ENCODE measurements at regions not wholly inside any gene's neighbourhood (a gene's known extent, or its start where the extent isn't known, plus 50 kb on each side); places are given as distances from the start of the nearest gene placed in this dataset.

DNA sequence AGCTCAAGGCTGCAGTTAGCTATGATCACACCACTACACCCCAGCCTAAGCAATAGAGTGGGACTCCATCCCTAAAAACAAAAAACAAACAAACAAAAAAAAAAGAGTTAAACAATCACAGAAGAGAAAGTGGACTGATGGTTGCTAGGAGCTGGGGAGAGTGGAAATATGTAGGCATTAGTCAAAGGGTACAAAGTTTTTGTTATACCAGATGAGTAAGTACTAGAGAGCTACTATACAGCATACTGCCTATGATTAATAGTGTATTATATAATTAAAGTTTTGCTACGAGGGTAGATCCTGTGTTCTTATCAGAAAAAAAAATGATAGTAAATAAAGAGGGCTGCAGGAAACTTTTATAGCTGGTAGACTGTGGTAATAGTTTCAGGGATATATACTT is 538.6 kb downstream of the ELAVL2 start:
- DNase-seq (ENCODE audit: low read depth), result no peak
- no peaks in the 10 kb centered on the region for H3K36me3 ChIP-seq (ENCODE audit: control insufficient read depth, insufficient read depth, low read length)
- no peak overlapping the region for H3K4me3 ChIP-seq (ENCODE audit: low read depth, low read length)
- no peak for FAIRE-seq
- TF ChIP-seq CTCF (IDR thresholded peaks at IDR 0.05; ENCODE audit: insufficient read depth, low read length, severe bottlenecking), result no peak
- H3K27me3 ChIP-seq (ENCODE audit: control insufficient read depth, insufficient read depth, low read length), result no peaks in the 10 kb centered on the region

GRCh38 chr9:23288545-23288944 is 537.5 kb downstream of the ELAVL2 start:
- Histone ChIP-seq H3K36me3 (ENCODE audit: control insufficient read depth, insufficient read depth, low read length) (no peaks in the 10 kb centered on the region), H3K27me3 (ENCODE audit: control insufficient read depth, insufficient read depth, low read length) (no peaks in the 10 kb centered on the region), H3K4me3 (ENCODE audit: low read depth, low read length) (no peak overlapping the region)
- no peak for TF ChIP-seq CTCF (IDR thresholded peaks at IDR 0.05; ENCODE audit: insufficient read depth, low read length, severe bottlenecking)
- DNase-seq (ENCODE audit: low read depth) (no peak), FAIRE-seq (no peak)

DNA sequence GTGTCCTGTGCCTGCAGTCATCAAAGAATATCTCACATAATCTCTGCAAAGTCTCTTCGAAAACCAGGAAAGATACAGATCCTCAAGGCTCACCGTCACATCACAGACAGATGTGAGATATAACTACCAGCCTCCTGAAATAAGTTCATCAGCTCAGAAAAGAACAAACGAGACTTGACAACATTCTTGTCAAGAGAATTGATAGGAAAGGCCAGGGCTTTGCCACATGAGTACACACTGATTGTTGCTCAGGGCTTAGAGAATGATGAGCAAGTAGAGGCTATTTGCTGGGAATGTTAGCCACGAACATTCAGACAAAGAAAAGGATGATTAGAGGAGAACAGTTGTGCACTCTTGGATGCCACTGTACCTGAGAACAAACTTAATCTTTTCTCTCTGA is 535.1 kb downstream of the ELAVL2 start:
- FAIRE-seq (peak; percentile 28), DNase-seq (ENCODE audit: low read depth) (no peak)
- H3K4me3 ChIP-seq (ENCODE audit: low read depth, low read length), result no peak overlapping the region
- no peaks in the 10 kb centered on the region for H3K27me3 ChIP-seq (ENCODE audit: control insufficient read depth, insufficient read depth, low read length)
- no peak for TF ChIP-seq CTCF (IDR thresholded peaks at IDR 0.05; ENCODE audit: insufficient read depth, low read length, severe bottlenecking)
- no peaks in the 10 kb centered on the region for H3K36me3 ChIP-seq (ENCODE audit: control insufficient read depth, insufficient read depth, low read length)

GRCh38 chr9:23302281-23302680 is 523.8 kb downstream of the ELAVL2 start:
- no peak for TF ChIP-seq CTCF (IDR thresholded peaks at IDR 0.05; ENCODE audit: insufficient read depth, low read length, severe bottlenecking)
- FAIRE-seq (no peak), DNase-seq (ENCODE audit: low read depth) (no peak)

DNA sequence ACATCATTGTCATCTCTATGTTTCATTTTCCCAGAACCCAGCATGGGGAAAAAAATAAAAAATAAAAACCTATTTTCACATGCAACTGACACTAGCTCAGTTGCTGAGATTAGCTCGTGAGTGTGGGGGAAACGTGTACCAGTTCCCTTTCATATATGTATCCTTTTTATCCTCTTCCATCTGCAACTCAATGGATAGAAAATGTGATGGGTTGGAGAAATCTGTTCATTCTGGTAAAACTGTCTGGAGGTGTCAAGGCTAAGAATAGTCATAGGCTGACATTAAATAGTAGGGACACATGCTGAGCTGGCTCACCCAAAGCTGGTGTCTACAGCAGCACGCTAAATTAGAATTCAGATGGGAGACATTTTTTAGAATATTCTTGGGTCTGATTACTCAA is 519.3 kb downstream of the ELAVL2 start:
- TF ChIP-seq CTCF (IDR thresholded peaks at IDR 0.05; ENCODE audit: insufficient read depth, low read length, severe bottlenecking), result no peak
- DNase-seq (ENCODE audit: low read depth) (no peak), FAIRE-seq (no peak)
- no peaks in the 10 kb centered on the region for H3K27me3 ChIP-seq (ENCODE audit: control insufficient read depth, insufficient read depth, low read length)
- H3K36me3 ChIP-seq (ENCODE audit: control insufficient read depth, insufficient read depth, low read length), result no peaks in the 10 kb centered on the region
- no peak overlapping the region for H3K4me3 ChIP-seq (ENCODE audit: low read depth, low read length)

More at GRCh38 chr9:23302281-23302680, 523.8 kb downstream of the ELAVL2 start:
- Histone ChIP-seq H3K27me3 (ENCODE audit: control insufficient read depth, insufficient read depth, low read length) (no peaks in the 10 kb centered on the region), H3K4me3 (ENCODE audit: low read depth, low read length) (no peak overlapping the region), H3K36me3 (ENCODE audit: control insufficient read depth, insufficient read depth, low read length) (no peaks in the 10 kb centered on the region)

- H3K27me3 ChIP-seq (ENCODE audit: control insufficient read depth, insufficient read depth, low read length), result no peaks in the 10 kb centered on the region
- H3K36me3 ChIP-seq (ENCODE audit: control insufficient read depth, insufficient read depth, low read length), result no peaks in the 10 kb centered on the region
- no peak for TF ChIP-seq CTCF (IDR thresholded peaks at IDR 0.05; ENCODE audit: insufficient read depth, low read length, severe bottlenecking)
- no peak for FAIRE-seq
- no peak overlapping the region for H3K4me3 ChIP-seq (ENCODE audit: low read depth, low read length)
- no peak for DNase-seq (ENCODE audit: low read depth)
Measured at GRCh38 chr9:23307731-23308513, 518.1 kb downstream of the ELAVL2 start.
